ENCODE measurements at regions not wholly inside any gene's neighbourhood (a gene's known extent, or its start where the extent isn't known, plus 50 kb on each side); places are given as distances from the start of the nearest gene placed in this dataset.

GRCh38 chr12:128033473-128033872 lies 233.5 kb upstream of the TMEM132C start:
- Histone ChIP-seq H2BK15ac (ENCODE audit: low read length) (no peak overlapping the region), H3K14ac (ENCODE audit: insufficient read length) (no peak overlapping the region), H4K8ac (ENCODE audit: extremely low read depth, insufficient read depth, low read length) (peak overlapping the region; percentile 4; the same call in 1 of the 2 replicates), H2AFZ (ENCODE audit: low read length) (no peak overlapping the region), H4K91ac (replicated peaks; ENCODE audit: insufficient read length, low read length) (no peak overlapping the region), H3K23me2 (ENCODE audit: low read depth, low read length) (no peaks in the 10 kb centered on the region), H4K5ac (ENCODE audit: insufficient read length, low read depth, low read length) (no peak overlapping the region), H3K4me1 (replicated peaks in 1 of 4; ENCODE audit: control insufficient read depth in 3 of 4, insufficient read depth in 4 of 4, low read length in 3 of 4) (no peaks in the 10 kb centered on the region), H3K4me3 (ENCODE audit: extremely low read depth in 1 of 4, insufficient read depth in 2 of 4, low read depth in 3 of 4, low read length in 4 of 4) (no peak overlapping the region), H4K20me1 (replicated peaks in 1 of 2; ENCODE audit: control insufficient read depth in 1 of 2, insufficient read depth in 2 of 2, low read length in 2 of 2) (no peaks in the 10 kb centered on the region), H2BK12ac (ENCODE audit: low read depth, low read length) (no peak overlapping the region), H3K4me2 (ENCODE audit: insufficient read depth in 1 of 2, low read depth in 2 of 2, low read length in 2 of 2) (no peak overlapping the region), H3K56ac (replicated peaks; ENCODE audit: insufficient read length, low read depth, low read length) (no peak overlapping the region), H3K27me3 (replicated peaks in 1 of 4; ENCODE audit: control insufficient read depth in 3 of 4, extremely low read depth in 1 of 4, insufficient read depth in 3 of 4, low read length in 3 of 4) (no peaks in the 10 kb centered on the region; a peak in 1 of 7 replicates), H2BK5ac (ENCODE audit: low read depth, low read length) (no peak overlapping the region), H2BK120ac (replicated peaks; ENCODE audit: low read depth, low read length) (no peak overlapping the region), H3K79me2 (ENCODE audit: control insufficient read depth in 1 of 2, insufficient read depth in 2 of 2, low read length in 2 of 2) (no peaks in the 10 kb centered on the region), H3K18ac (ENCODE audit: extremely low read depth, low read length) (no peak overlapping the region), H3K27ac (ENCODE audit: low read depth, low read length) (no peak overlapping the region), H3K9ac (replicated peaks in 1 of 4; ENCODE audit: extremely low read depth in 1 of 4, low read depth in 3 of 4, low read length in 3 of 4) (no peak overlapping the region), H3K79me1 (ENCODE audit: low read depth, low read length) (no peaks in the 10 kb centered on the region), H3K36me3 (ENCODE audit: control insufficient read depth in 2 of 4, insufficient read depth in 4 of 4, low read length in 3 of 4) (no peaks in the 10 kb centered on the region), H2AK5ac (ENCODE audit: low read depth, low read length) (no peak overlapping the region), H3K9me3 (ENCODE audit: insufficient read depth in 2 of 2, low read depth in 1 of 2, low read length in 1 of 2) (no peaks in the 10 kb centered on the region), H3K23ac (ENCODE audit: insufficient read length) (no peak overlapping the region), H2BK20ac (ENCODE audit: low read length) (no peak overlapping the region), H3K4ac (replicated peaks; ENCODE audit: insufficient read length, low read depth, low read length) (no peak overlapping the region)
- TF ChIP-seq SUZ12 (IDR thresholded peaks at IDR 0.05; ENCODE audit: low read length) = no peak
- TF ChIP-seq POLR2AphosphoS5 (IDR thresholded peaks at IDR 0.05; ENCODE audit: low read depth, low read length) = no peak
- no peak for TF ChIP-seq HDAC2 (IDR thresholded peaks at IDR 0.05; ENCODE audit: borderline replicate concordance in 1 of 2, low read depth in 2 of 2, low read length in 2 of 2)
- no peak for TF ChIP-seq EZH2 (IDR thresholded peaks at IDR 0.05; ENCODE audit: low read depth, low read length, severe bottlenecking)
- no peak for TF ChIP-seq KDM5A (IDR thresholded peaks at IDR 0.05; ENCODE audit: low read length)
- no peak for TF ChIP-seq CHD1 (IDR thresholded peaks at IDR 0.05; ENCODE audit: low read depth, low read length)
- no peak for TF ChIP-seq CTBP2 (IDR thresholded peaks at IDR 0.05; ENCODE audit: borderline replicate concordance, insufficient read depth, insufficient read length, low read length)
- TF ChIP-seq BACH1 (IDR thresholded peaks at IDR 0.05; ENCODE audit: low read length) = no peak
- no peak for TF ChIP-seq JUN (IDR thresholded peaks at IDR 0.05; ENCODE audit: low read depth, low read length)
- 100% methylated on average over 2 of the region's 2 CpGs; no CpG with 5 or more reads in 1 of the 2 experiments for WGBS, 2 experiments (ENCODE audit: extremely low coverage in 1 of 2, insufficient coverage in 1 of 2, insufficient read length in 1 of 2, insufficient replicate concordance in 2 of 2, low coverage in 1 of 2, low lambda C conversion rate in 2 of 2, missing lambda C conversion rate in 1 of 2)
- ChIA-PET CTCF (ENCODE audit: partially characterized antibody) (interaction anchor here (0.6 to 1.5 kb wide), 2 partner anchors 14 to 322 kb away, joined by 3 to 7 read pairs; no protein-coding TSS in a partner anchor), POLR2A (ENCODE audit: partially characterized antibody) (no interaction called here)
- DNase-seq (ENCODE audit: low read depth in 1 of 2, low spot score in 2 of 2) (no peak), FAIRE-seq (no peak)
